ENCODE measurements at regions not wholly inside any gene's neighbourhood (a gene's known extent, or its start where the extent isn't known, plus 50 kb on each side); places are given as distances from the start of the nearest gene placed in this dataset.

DNA sequence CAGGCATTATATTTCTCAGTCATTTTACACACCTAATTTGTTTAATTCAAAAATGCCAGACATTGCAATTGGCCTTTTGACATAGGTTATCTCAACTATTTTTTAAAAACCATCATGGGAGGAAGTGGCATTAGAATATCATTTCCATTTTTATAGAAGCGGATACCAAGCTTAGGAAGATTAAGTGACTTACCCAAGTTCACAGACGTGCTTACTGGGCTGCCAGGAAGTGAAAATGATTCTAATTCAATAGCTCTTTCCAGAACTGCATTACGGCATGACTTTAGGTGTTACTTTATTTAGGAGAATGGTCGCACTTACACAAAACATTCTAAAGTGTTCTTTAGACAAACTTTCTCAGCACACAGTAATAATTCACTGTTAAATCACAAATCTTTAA lies 231.9 kb downstream of the KLF12 start:
- TF ChIP-seq, protein P1, sequence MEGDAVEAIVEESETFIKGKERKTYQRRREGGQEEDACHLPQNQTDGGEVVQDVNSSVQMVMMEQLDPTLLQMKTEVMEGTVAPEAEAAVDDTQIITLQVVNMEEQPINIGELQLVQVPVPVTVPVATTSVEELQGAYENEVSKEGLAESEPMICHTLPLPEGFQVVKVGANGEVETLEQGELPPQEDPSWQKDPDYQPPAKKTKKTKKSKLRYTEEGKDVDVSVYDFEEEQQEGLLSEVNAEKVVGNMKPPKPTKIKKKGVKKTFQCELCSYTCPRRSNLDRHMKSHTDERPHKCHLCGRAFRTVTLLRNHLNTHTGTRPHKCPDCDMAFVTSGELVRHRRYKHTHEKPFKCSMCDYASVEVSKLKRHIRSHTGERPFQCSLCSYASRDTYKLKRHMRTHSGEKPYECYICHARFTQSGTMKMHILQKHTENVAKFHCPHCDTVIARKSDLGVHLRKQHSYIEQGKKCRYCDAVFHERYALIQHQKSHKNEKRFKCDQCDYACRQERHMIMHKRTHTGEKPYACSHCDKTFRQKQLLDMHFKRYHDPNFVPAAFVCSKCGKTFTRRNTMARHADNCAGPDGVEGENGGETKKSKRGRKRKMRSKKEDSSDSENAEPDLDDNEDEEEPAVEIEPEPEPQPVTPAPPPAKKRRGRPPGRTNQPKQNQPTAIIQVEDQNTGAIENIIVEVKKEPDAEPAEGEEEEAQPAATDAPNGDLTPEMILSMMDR (IDR thresholded peaks at IDR 0.05) = no peak
- DNase-seq (no peak), ATAC-seq (no peak)
- H3K27ac ChIP-seq = no peak overlapping the region
- H3K36me3 ChIP-seq = no peaks in the 10 kb centered on the region
- H3K9me3 ChIP-seq = no peaks in the 10 kb centered on the region
- no peaks in the 10 kb centered on the region for H3K27me3 ChIP-seq
- H3K4me1 ChIP-seq = no peaks in the 10 kb centered on the region
- H3K4me3 ChIP-seq = no peak overlapping the region
- intact Hi-C loops (cut with DNase I) = no loop called here

DNA sequence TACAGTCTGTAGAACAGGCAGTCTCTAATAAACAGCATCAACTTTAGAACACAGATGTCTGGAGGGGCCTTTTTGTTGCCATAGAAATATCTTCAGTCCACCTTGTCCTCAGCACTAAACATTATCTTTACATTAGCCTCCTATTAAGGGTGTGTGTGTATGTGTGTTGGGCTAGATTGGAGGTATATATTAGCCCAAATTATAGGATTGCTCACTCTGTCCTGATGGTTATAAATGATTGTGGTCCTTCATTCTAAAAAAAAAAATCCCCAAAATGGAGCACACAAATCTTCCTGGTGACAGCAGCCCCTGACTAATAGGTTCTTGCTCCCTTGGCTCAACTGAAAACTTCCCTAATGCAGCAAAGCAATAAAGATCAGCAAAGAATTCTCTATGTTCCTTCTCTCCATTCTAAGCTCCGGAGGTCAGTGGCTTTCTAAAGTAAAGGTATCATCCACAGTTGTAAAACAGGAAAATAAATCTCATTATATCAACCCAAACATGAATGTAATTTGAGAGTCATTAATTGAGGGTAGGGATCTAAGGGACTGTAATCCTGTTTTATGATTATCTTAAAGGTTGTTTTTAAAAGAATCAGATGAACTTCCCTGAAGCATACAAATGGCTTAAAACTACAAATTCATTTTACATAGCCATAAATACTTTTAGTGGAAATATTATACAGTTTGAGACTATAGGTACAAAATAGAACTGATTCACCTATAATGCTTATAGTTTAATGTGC lies 232.7 kb downstream of the KLF12 start:
- Histone ChIP-seq H3K27me3 (no peaks in the 10 kb centered on the region), H3K4me3 (no peak overlapping the region), H3K36me3 (no peaks in the 10 kb centered on the region), H3K9me3 (no peaks in the 10 kb centered on the region), H3K4me1 (no peaks in the 10 kb centered on the region), H3K27ac (no peak overlapping the region)
- ATAC-seq (no peak), DNase-seq (no peak)
- TF ChIP-seq, protein P1 (IDR thresholded peaks at IDR 0.05) = no peak
- intact Hi-C loops (cut with DNase I) = no loop called here

DNA sequence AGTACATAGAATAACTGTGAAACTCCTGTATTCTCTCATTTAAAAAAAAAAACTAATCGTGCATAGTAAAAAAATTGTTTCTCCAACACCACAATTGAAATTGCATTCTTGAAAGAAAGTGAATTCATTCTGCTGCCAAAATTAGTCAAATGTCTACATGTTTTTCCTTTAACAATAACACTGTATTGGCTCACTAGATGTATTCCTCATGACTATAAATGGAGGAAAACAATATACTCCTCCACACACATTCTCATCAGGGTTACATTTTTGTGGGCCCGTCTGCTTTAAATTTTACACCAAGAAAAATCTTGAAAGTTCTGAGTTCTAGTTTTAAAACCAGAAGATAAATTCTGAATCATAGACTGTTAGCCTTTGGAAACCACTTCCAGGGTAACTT lies 233.6 kb downstream of the KLF12 start:
- ATAC-seq = no peak
- intact Hi-C loops (cut with DNase I) = no loop called here
- H3K9me3 ChIP-seq = no peaks in the 10 kb centered on the region
- H3K27ac ChIP-seq = no peak overlapping the region
- no peaks in the 10 kb centered on the region for H3K36me3 ChIP-seq
- TF ChIP-seq, protein P1 (IDR thresholded peaks at IDR 0.05) = no peak
- no peak for DNase-seq
- no peaks in the 10 kb centered on the region for H3K27me3 ChIP-seq
- no peaks in the 10 kb centered on the region for H3K4me1 ChIP-seq
- H3K4me3 ChIP-seq = no peak overlapping the region

DNA sequence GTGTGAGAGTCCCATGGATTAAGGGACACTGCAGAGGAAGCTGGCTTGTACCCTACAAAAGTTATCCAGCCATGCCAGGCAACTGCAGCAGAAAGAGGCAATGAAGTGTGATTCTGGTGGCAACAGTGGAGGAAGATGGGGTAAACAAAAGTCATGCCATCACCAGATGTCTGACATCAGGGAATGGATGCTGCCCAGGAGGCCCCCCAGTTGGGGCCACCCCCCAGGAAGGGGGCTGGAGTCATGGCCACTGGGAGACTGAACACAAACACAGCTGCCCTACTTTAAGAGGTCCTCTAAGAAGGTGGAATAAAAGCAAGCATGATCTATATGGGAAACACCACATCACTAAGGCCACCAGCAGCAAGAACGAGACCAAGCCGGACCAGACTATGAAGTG lies 235.3 kb downstream of the KLF12 start:
- DNase-seq (no peak), ATAC-seq (no peak)
- Histone ChIP-seq H3K27ac (no peak overlapping the region), H3K36me3 (no peaks in the 10 kb centered on the region), H3K27me3 (no peaks in the 10 kb centered on the region), H3K4me3 (no peak overlapping the region), H3K4me1 (no peaks in the 10 kb centered on the region), H3K9me3 (no peaks in the 10 kb centered on the region)
- intact Hi-C loops (cut with DNase I) = no loop called here
- TF ChIP-seq, protein P1 (IDR thresholded peaks at IDR 0.05) = no peak

DNA sequence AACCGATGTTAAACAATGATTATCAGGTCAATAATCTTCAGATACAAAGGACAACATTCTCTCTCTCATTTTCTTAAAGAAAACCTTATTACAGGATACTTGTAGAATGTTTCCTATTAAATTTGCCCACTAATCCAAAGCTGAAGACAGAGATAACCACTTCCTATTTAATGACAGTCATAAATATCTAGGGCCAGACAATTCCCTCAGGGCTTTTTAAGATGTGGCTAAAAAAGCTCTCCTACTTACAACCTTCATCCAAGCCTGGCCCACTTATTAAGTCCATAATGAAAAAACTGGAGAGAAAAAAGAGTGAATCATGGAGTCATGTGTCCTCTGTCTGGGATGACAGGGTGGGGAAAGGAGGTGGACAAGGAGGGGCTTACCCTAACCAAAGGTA lies 235.9 kb downstream of the KLF12 start:
- no peak overlapping the region for H3K27ac ChIP-seq
- ATAC-seq = no peak
- H3K27me3 ChIP-seq = no peaks in the 10 kb centered on the region
- DNase-seq = no peak
- H3K4me3 ChIP-seq = no peak overlapping the region
- TF ChIP-seq, protein P1 (IDR thresholded peaks at IDR 0.05) = no peak
- H3K36me3 ChIP-seq = no peaks in the 10 kb centered on the region
- H3K4me1 ChIP-seq = no peaks in the 10 kb centered on the region
- no peaks in the 10 kb centered on the region for H3K9me3 ChIP-seq
- intact Hi-C loops (cut with DNase I) = no loop called here

Data from upper lobe of right lung (tissue), 1 donor.